HG02840 (cell line): ENCODE measurements at regions not wholly inside any gene's neighbourhood (a gene's known extent, or its start where the extent isn't known, plus 50 kb on each side); places are given as distances from the start of the nearest gene placed in this dataset.
"Not testable (repeated sequence)": the region's sequence is repeated elsewhere in the genome, so short reads cannot be mapped to it uniquely, and the experiment has no call there.

Experiments
- ATAC-seq: cut with Tn5 transposase; IDR thresholded peaks from one replicate; pipeline ENCODE4 v1.9.1; 2021; ENCODE audit warnings: mild to moderate bottlenecking, moderate library complexity, moderate number of reproducible peaks; ENCODE audit not compliant: unreplicated experiment, low FRiP score

- ATAC-seq, result not testable (repeated sequence)
Observed at GRCh38 chr6:21282360-21282759, 311.2 kb upstream of the SOX4 start.

DNA sequence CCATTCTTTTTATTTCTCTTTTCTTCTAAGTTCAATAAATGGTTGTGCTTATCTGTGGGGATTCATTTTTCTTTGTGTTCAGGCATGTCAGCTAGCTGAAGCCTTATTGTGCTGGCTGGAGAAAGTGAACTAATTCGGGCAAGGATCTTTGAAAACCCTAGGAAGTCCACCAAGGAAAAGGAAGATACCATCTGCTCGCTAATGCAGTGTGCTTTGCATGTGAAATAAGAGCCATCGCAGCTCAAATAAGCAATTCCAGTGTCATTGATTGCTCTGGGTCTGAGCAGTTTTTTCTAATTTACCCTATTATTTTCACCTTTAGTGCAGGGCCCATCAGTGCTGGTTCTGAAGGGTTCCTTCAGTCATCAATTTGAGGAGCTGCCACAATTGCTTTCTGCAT is 309.4 kb upstream of the SOX4 start:
- ATAC-seq, result no peak

DNA sequence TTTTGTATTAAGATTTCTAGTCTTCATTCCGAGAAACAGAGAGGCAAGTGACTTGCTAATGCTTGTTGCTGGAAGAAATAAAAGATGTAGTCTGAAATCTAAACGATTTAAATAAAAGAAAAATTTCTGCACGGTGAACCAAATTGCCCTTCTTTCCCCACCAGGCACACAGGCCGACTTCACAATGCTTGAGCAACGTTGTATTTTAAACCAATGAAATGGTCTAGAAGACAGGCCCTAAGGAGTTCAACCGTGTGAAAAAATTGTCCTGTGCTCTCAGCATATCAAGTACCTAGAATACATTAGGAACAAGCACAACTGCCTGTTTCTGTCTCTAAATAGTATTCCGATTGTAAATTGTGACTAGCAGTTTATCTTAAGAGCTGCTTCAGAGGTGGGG is 308.8 kb upstream of the SOX4 start:
- no peak for ATAC-seq

GRCh38 chr6:21294144-21294543 is 299.4 kb upstream of the SOX4 start:
- no peak for ATAC-seq

DNA sequence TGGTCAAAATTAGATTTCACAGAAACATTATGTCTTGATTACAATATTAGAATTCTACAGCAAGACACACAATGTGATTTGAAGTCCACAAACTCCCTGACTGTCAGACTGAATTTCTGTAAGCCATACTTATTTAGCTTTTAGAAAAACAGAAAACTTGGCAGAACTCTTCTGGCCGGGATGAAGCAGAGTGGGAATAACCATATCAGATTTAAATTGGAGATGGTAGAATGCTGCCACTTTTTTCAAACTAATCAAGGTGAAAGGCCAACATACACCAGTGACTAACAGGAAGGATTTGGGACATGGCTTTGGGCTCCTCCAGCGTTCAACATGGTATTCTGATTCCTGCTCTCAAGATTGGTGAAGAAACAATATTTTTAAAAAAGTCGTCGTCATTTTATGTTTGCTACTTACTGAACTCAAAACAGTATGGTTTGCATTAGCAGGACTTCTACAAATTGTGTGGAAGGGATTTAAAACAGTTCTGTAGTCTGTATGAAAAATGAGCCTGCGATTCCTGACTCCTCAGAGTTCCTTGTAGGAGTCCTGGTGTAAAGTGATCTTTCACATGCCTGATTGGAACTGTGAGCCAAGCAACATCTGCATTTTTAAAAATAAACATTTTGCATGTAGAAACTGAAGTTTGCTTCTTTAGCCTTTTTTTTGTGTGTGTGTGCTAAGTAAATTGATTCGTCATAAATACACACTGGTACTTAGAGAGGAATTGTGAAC is 297.9 kb upstream of the SOX4 start:
- ATAC-seq, result no peak

GRCh38 chr6:21297665-21298064 is 295.9 kb upstream of the SOX4 start:
- no peak for ATAC-seq

GRCh38 chr6:21299216-21299615 is 294.3 kb upstream of the SOX4 start:
- no peak for ATAC-seq

DNA sequence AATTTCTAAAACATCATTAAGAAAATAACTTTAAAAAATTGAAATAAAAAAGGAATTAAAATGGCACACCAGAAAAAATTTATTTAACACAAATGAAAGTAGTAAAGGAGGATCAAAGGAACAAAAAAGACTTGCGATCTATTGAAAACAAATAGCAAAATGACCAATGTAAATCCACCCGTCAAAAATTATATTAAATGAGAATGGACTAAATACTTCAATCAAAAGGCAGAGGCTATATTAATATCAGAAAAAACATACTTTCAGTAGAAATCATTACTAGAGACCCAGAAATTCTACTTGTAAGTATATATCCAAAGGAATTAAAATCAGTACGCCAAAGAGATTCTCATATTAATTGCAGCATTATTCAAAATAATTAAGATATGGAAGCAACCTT is 293.1 kb upstream of the SOX4 start:
- ATAC-seq, result no peak

GRCh38 chr6:21305893-21306332 is 287.6 kb upstream of the SOX4 start:
- ATAC-seq, result no peak

GRCh38 chr6:21306546-21306945 is 287.0 kb upstream of the SOX4 start:
- no peak for ATAC-seq

DNA sequence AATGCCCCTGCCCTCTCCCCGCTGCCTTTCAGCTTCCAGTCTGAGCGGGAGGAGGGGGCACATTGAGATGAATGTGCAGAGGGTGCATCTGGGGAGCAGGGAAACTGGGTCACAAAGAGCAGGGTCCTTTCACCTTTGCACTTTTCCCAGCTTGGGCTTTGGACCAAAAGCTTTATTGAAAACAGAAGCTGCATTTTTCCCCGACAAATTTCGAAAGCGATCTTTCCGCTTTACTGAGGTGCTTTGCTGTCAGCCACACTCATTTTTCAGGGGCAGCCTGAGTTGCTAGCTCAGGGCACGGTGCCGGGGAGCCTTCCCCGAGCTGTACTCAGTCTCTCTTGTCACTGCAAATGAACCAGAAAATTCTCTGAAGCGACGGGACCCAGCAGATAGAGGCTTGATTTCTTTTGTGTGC is 283.7 kb upstream of the SOX4 start:
- ATAC-seq, result no peak

DNA sequence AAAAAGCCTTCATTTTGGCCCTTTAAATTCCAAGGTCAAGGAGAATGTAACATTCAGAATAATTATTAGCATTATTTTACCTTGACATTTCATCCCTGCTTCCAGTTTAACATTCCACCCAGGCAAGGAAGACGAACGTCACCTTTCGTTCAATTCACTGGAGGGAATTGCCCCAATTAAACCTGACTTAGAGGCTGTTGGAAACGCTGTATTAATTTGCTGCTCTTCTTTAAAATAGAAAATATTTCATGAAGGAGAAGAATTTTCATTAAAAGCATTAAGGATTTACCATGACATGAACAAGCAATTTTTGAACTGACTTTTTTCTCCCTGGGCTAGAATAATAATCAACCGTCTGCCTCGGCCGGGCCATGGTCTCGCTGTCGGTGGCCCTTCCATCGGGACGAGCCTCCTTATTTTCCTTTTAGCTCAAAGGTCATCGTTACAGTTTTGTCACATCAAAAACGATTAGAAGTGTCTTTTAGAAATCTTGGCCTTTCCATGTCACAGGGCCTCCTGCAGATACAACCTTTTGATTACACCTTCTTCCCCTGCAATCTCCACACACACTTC is 282.9 kb upstream of the SOX4 start:
- no peak for ATAC-seq

- no peak for ATAC-seq
Observed at GRCh38 chr6:21312118-21312517, 281.4 kb upstream of the SOX4 start.

GRCh38 chr6:21317642-21318041 is 275.9 kb upstream of the SOX4 start:
- no peak for ATAC-seq

DNA sequence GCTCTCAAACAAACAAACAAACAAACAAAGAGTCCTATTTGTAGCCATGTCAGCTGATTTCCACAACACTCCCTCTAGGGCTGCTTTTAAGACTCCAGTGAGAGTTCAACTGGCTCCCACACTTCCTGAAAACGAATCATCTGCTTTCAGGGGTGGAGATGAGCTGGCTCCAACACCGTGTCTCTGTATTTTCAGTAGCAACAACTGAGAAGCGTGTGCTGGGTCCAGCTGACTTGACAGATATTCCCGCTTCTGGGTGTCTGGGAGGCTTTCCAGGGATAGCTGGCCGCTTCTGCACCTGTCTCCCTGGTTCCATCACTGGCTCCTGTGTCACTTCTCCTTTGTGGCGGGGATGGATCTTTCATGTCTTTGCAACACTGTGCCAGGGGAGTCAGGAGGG is 272.5 kb upstream of the SOX4 start:
- ATAC-seq, result no peak

DNA sequence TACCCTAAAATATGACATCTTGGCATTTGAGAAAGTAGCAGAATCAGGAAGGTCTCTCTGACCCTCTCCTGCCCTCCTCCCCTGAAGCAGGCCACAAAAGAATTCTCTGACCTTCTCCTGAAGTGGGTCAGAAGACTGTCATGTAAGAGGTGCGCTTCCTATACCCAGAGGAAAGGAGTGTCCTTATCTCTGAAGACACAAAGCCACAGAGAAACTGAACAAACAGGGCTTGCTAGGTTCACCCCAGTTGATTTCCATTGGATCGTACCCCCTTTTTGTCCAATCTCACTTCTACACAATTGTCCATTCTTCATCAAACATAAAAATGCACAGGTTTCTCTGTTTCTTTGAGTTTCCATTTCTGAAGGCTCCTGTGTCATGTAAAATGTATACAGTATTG is 272.0 kb upstream of the SOX4 start:
- ATAC-seq, result no peak

- ATAC-seq, result no peak
Observed at GRCh38 chr6:21323577-21323976, 270.0 kb upstream of the SOX4 start.

DNA sequence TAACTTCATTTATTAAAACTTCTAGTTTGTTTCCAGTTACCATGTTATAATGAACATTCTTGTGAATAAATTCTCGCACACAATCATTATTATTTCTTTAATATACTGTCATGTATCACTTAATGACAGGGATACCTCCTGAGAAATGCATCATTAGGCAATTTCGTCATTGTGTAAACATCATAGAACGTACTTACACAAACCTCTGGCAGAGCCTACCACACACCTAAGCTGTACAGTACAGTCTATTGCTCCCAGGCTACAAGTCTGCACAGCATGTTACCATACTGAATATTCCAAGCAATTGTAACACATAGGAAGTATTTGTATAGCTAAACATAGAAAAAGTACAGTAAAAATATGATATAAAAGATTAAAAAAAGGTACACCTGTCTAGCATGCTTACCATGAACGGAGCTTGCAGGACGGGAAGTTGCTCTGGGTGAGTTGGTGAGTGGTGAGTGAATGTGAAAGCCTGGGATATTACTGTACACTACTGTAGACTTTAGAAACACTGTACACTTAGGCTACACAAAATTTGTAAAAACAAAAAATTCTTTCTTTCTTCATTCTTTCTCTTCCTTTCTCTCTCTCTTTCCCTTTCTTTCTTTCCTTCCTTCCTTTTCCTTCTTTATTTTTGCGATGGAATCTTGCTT is 268.2 kb upstream of the SOX4 start:
- no peak for ATAC-seq

- no peak for ATAC-seq
Observed at GRCh38 chr6:21327326-21328112, 266.0 kb upstream of the SOX4 start.

GRCh38 chr6:21331235-21331634 is 262.3 kb upstream of the SOX4 start:
- ATAC-seq, result no peak

DNA sequence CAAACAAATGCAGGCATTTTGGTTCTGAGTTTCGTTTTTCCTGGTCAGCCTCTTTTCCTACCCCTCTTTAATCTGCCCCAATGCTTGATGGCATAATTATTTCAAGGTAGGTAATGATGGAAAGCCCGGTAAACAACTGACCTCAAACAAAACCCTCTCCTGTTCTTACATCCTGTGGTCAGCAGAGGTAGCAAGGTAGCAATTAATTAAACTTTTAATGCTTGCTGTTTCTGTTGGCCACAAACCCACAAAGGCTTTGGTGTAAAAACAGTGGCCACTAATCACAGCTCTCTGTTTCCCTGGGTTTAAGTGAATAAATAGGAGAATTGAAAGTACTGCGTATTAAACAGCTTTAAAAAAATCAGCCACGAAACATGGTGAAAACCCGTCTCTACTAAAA is 261.5 kb upstream of the SOX4 start:
- ATAC-seq, result no peak
